ENCODE measurements at regions not wholly inside any gene's neighbourhood (a gene's known extent, or its start where the extent isn't known, plus 50 kb on each side); places are given as distances from the start of the nearest gene placed in this dataset.
A peak's percentile ranks its signal among the peaks of the same experiment; 100 is the strongest.

DNA sequence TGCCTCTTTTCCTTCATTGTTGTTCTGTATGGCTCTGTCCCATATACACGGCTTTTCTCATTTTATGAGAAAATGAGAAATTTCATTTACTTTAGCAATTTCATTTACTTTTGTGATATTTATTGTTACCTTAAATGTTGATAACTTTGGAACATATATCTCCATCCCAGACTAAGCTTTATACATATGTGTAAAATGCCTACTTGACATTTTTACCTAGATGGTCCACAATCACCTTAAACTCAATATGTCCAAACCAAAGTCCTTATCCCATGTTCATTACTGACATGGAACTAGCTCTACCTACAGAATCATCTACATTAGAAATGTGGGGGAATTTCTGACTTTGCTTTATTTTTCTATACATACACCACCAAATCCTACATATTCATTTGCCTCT is 590.5 kb upstream of the CT83 start:
- no peak overlapping the region for H3K9ac ChIP-seq (ENCODE audit: low read length)
- H3K27me3 ChIP-seq (ENCODE audit: control insufficient read depth, insufficient read depth, low read length) = no peaks in the 10 kb centered on the region
- H3K27ac ChIP-seq (ENCODE audit: low read length) = no peak overlapping the region
- H3K9me3 ChIP-seq (ENCODE audit: control insufficient read depth, low read depth, low read length) = peaks cover 4% of the 10 kb centered on the region
- no peaks in the 10 kb centered on the region for H3K4me1 ChIP-seq (ENCODE audit: control insufficient read depth, low read depth, low read length)
- no peaks in the 10 kb centered on the region for H3K36me3 ChIP-seq (ENCODE audit: control insufficient read depth, low read depth, low read length)
- H3K4me3 ChIP-seq (ENCODE audit: low read length) = no peak overlapping the region

DNA sequence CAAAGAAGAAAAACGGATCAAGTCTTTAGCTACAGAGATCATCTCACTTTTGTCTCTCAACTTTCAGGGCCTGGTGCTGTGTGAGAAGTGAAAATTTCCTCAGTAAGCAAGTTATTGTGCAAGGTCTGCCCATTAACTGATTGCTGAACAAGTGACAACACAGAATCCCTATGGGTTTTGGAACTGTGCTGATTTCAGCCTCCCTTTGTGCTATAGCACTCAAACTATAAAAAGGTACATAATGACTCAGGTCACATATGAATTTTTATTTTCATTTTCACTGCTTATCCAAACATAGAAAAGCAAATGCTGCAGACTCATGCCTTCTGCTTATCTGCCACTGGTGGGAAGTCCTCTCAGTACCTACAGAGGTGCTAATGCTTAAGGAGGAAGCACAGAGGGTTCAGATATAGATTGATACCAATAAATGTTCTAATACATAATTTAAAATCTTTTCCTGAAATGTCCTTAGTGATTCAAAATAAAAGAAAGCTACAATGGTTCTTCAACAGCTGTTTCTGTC is 576.2 kb upstream of the CT83 start:
- no peaks in the 10 kb centered on the region for H3K27me3 ChIP-seq (ENCODE audit: control insufficient read depth, insufficient read depth, low read length)
- H3K4me3 ChIP-seq (ENCODE audit: low read length) = no peak overlapping the region
- H3K27ac ChIP-seq (ENCODE audit: low read length) = no peak overlapping the region
- no peaks in the 10 kb centered on the region for H3K9me3 ChIP-seq (ENCODE audit: control insufficient read depth, low read depth, low read length)
- no peaks in the 10 kb centered on the region for H3K4me1 ChIP-seq (ENCODE audit: control insufficient read depth, low read depth, low read length)
- H3K9ac ChIP-seq (ENCODE audit: low read length) = no peak overlapping the region
- H3K36me3 ChIP-seq (ENCODE audit: control insufficient read depth, low read depth, low read length) = no peaks in the 10 kb centered on the region

DNA sequence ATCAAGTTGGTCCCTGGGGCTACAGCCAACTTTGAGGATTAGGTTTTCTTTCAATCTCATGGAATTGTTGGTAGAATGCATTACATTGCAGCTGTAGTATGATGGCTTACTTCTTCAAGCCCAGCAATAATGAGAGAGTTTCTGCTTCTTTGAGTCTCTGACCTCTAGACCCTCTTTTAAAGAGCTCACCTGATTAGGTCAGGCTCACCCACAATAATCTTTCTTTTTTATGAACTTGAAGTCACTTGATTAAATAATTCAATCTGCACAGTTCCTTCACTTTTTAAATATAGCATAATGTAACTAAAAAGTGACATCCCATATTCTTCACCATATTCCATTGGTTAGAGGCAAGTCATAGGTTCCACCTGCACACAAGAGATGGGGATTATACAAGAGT is 547.5 kb upstream of the CT83 start:
- no peak overlapping the region for H3K4me3 ChIP-seq (ENCODE audit: low read length)
- H3K9ac ChIP-seq (ENCODE audit: low read length) = no peak overlapping the region
- no peaks in the 10 kb centered on the region for H3K27me3 ChIP-seq (ENCODE audit: control insufficient read depth, insufficient read depth, low read length)
- H3K27ac ChIP-seq (ENCODE audit: low read length) = no peak overlapping the region
- H3K9me3 ChIP-seq (ENCODE audit: control insufficient read depth, low read depth, low read length) = no peaks in the 10 kb centered on the region
- no peaks in the 10 kb centered on the region for H3K36me3 ChIP-seq (ENCODE audit: control insufficient read depth, low read depth, low read length)
- no peaks in the 10 kb centered on the region for H3K4me1 ChIP-seq (ENCODE audit: control insufficient read depth, low read depth, low read length)

DNA sequence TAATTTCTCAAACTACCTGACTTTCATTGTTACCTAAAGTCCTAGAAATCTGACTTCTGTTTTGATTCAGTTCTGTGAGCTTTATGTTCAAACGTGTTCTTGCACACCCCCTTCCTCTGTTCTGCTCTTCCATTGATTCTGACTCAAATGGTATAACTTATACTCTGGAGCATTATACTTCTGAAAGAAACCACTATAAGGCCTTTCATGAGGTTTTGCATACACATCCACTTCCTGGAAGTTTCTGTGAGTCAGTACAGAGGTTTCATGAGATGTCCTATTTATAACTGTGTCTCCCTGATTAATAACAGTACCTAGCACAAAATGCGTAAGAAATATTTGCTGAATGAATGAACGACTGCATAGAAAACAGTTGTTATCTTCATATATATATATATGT is 540.2 kb upstream of the CT83 start:
- Histone ChIP-seq H3K36me3 (ENCODE audit: control insufficient read depth, low read depth, low read length) (no peaks in the 10 kb centered on the region), H3K9me3 (ENCODE audit: control insufficient read depth, low read depth, low read length) (no peaks in the 10 kb centered on the region), H3K27me3 (ENCODE audit: control insufficient read depth, insufficient read depth, low read length) (no peaks in the 10 kb centered on the region), H3K4me1 (ENCODE audit: control insufficient read depth, low read depth, low read length) (no peaks in the 10 kb centered on the region), H3K4me3 (ENCODE audit: low read length) (no peak overlapping the region), H3K27ac (ENCODE audit: low read length) (no peak overlapping the region), H3K9ac (ENCODE audit: low read length) (no peak overlapping the region)

DNA sequence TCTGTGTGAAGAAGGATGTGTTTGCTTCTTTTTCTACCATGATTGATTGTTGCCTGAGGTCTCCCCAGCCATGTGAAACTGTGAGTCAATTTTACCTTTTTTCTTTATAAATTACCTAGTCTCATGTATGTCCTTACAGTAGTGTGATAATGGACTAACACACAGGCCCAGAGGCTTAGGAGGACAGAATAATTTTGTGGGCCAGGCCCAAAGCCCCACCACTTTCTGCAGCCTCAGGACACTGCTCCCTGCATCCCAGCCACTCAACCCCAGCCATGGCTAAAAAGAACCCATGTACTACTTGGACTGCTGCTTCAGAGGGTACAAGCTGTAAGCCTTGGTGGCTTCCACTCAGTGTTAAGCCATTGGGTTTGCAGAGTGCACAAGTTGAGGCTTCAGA is 512.7 kb upstream of the CT83 start:
- no peaks in the 10 kb centered on the region for H3K4me1 ChIP-seq (ENCODE audit: control insufficient read depth, low read depth, low read length)
- no peaks in the 10 kb centered on the region for H3K27me3 ChIP-seq (ENCODE audit: control insufficient read depth, insufficient read depth, low read length)
- no peak overlapping the region for H3K4me3 ChIP-seq (ENCODE audit: low read length)
- no peak overlapping the region for H3K27ac ChIP-seq (ENCODE audit: low read length)
- no peaks in the 10 kb centered on the region for H3K36me3 ChIP-seq (ENCODE audit: control insufficient read depth, low read depth, low read length)
- peaks cover 21% of the 10 kb centered on the region for H3K9me3 ChIP-seq (ENCODE audit: control insufficient read depth, low read depth, low read length)
- H3K9ac ChIP-seq (ENCODE audit: low read length) = no peak overlapping the region

DNA sequence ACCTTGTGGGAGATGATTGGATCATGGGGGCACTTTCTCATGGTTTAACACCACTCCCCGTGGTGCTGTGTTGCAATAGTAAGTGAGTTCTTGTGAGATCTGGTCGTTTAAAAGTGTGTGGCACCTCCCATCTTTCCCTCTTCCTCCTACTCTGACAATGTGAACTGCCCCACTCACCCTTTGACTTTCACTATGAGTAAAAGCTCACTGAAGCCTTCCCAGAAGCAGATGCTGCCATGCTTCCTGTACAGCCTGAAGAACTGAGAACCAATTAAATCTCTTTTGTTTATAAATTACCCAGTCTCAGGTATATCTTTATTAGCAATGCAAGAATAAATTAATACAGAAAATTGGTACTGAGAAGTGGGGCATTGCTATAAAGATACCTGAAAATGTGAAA is 509.6 kb upstream of the CT83 start:
- Histone ChIP-seq H3K9ac (ENCODE audit: low read length) (no peak overlapping the region), H3K4me3 (ENCODE audit: low read length) (no peak overlapping the region), H3K27me3 (ENCODE audit: control insufficient read depth, insufficient read depth, low read length) (no peaks in the 10 kb centered on the region), H3K36me3 (ENCODE audit: control insufficient read depth, low read depth, low read length) (no peaks in the 10 kb centered on the region), H3K27ac (ENCODE audit: low read length) (no peak overlapping the region), H3K9me3 (ENCODE audit: control insufficient read depth, low read depth, low read length) (peaks cover 21% of the 10 kb centered on the region), H3K4me1 (ENCODE audit: control insufficient read depth, low read depth, low read length) (no peaks in the 10 kb centered on the region)

DNA sequence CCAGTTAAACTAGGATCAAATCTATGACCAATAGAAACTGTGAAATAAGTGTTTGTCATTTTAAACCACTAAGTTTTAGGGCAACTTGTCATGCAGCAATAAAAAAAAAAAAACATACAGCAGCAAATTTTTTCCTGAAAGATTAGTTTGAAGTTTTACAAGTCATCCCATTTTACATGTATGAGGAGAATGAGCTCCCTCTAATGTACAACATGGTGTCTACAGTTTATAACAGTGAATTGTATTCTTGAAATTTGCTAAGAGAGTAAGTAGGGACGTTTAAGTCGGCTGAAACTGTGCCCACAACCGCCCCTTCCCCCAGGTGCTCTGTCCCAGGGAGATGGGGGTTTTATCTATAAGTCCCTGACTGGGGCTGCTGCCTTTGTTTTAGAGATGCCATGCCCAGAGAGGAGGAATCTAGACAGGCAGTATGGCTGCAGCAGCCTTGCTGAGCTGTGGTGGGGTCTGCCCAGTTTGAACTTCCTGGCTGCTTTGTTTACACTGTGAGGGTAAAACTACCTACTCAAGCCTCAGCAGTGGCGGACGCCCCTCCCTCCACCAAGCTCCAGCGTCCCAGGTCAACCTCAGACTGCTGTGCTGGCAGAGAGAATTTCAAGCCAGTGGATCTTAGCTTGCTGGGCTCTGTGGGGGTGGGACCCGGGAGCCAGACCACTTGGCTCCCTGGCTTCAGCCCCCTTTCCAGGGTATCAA is 499.3 kb upstream of the CT83 start:
- no peaks in the 10 kb centered on the region for H3K4me1 ChIP-seq (ENCODE audit: control insufficient read depth, low read depth, low read length)
- H3K36me3 ChIP-seq (ENCODE audit: control insufficient read depth, low read depth, low read length) = no peaks in the 10 kb centered on the region
- H3K9me3 ChIP-seq (ENCODE audit: control insufficient read depth, low read depth, low read length) = no peaks in the 10 kb centered on the region
- no peaks in the 10 kb centered on the region for H3K27me3 ChIP-seq (ENCODE audit: control insufficient read depth, insufficient read depth, low read length)
- peak overlapping the region; percentile 23 for H3K9ac ChIP-seq (ENCODE audit: low read length)
- H3K27ac ChIP-seq (ENCODE audit: low read length) = no peak overlapping the region
- H3K4me3 ChIP-seq (ENCODE audit: low read length) = no peak overlapping the region

DNA sequence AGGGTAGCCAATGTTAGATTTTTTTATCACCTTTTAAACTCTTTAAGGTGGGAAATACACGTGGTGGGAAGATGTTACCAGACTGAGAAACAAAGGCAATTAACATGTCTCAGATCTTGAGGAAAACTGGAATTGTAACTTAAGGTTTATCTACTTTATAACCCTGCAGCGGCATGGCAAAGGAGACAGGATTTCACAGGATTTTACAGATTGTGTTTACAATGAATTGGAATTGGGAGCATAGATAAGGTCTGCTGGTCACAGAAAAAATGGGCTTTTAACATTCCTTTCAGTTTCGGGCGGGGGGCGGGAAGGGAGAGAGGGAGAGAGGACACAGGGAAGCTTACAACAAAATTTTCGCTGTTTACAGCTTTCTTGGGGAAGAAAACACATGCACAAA is 467.5 kb upstream of the CT83 start:
- H3K4me1 ChIP-seq (ENCODE audit: control insufficient read depth, low read depth, low read length) = peaks cover 38% of the 10 kb centered on the region
- H3K36me3 ChIP-seq (ENCODE audit: control insufficient read depth, low read depth, low read length) = no peaks in the 10 kb centered on the region
- H3K27me3 ChIP-seq (ENCODE audit: control insufficient read depth, insufficient read depth, low read length) = no peaks in the 10 kb centered on the region
- peak overlapping the region; percentile 19 for H3K27ac ChIP-seq (ENCODE audit: low read length)
- H3K4me3 ChIP-seq (ENCODE audit: low read length) = no peak overlapping the region
- peaks cover 11% of the 10 kb centered on the region for H3K9me3 ChIP-seq (ENCODE audit: control insufficient read depth, low read depth, low read length)
- no peak overlapping the region for H3K9ac ChIP-seq (ENCODE audit: low read length)

DNA sequence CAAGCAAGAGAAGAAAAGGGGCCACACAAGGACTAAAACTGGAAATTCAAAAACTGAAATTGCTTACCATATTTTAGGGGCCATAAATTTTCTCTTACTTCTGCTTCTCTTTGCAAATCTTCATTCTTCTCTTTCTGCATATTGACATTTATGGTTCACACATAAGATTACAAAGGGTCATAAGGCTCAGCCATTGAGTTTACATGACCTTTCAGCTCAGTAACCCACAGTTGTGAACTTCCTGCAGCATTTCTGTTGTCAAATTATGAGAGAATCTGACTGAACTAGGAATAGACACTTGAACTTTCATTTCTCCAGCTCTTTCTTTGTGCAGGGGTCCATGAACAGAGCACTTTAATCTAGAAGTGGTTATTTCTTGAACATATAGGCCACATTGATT is 434.8 kb upstream of the CT83 start:
- peaks cover 12% of the 10 kb centered on the region for H3K9me3 ChIP-seq (ENCODE audit: control insufficient read depth, low read depth, low read length)
- no peaks in the 10 kb centered on the region for H3K36me3 ChIP-seq (ENCODE audit: control insufficient read depth, low read depth, low read length)
- H3K4me1 ChIP-seq (ENCODE audit: control insufficient read depth, low read depth, low read length) = no peaks in the 10 kb centered on the region
- H3K4me3 ChIP-seq (ENCODE audit: low read length) = no peak overlapping the region
- no peak overlapping the region for H3K9ac ChIP-seq (ENCODE audit: low read length)
- H3K27me3 ChIP-seq (ENCODE audit: control insufficient read depth, insufficient read depth, low read length) = no peaks in the 10 kb centered on the region
- H3K27ac ChIP-seq (ENCODE audit: low read length) = no peak overlapping the region

DNA sequence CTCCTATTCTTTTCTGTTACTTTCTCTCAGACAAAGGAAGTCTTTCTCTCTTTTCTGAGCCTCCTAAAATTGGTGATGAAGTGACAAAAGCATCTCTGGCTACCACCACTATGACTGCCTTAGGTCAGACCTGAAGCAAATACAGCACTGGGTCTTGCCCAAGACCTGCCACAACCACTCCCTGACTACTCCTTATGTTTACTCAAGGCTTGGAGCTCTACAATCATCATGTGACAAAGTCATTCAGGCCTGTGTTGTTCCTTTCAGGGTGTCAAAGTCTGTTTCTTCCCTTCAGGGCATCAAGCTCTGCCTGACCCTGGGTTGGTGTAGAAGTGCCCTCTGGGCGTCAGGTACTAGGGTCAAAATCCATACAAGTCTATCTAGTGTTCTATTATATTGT is 419.2 kb upstream of the CT83 start:
- no peak overlapping the region for H3K9ac ChIP-seq (ENCODE audit: low read length)
- no peaks in the 10 kb centered on the region for H3K36me3 ChIP-seq (ENCODE audit: control insufficient read depth, low read depth, low read length)
- no peak overlapping the region for H3K4me3 ChIP-seq (ENCODE audit: low read length)
- peaks cover 4% of the 10 kb centered on the region for H3K9me3 ChIP-seq (ENCODE audit: control insufficient read depth, low read depth, low read length)
- no peaks in the 10 kb centered on the region for H3K27me3 ChIP-seq (ENCODE audit: control insufficient read depth, insufficient read depth, low read length)
- H3K27ac ChIP-seq (ENCODE audit: low read length) = no peak overlapping the region
- no peaks in the 10 kb centered on the region for H3K4me1 ChIP-seq (ENCODE audit: control insufficient read depth, low read depth, low read length)

DNA sequence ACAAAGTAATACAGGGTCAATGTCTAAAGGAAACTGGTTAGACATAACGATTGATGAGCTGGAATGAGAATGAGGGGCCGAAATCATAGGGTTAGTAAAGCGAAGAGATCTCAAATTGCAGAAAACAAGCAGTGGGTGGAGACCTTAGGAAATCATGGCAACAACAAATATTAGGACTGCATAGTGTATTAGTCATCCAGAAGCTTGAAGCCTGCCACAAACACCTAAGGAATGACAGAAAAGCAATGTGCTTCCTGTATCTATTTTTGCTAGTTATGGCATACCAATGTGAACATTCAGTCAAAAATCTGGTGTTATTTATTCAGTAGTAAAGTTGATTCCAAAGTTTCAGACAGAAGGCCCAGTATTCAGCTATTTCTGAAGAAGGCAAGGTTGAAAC is 410.9 kb upstream of the CT83 start:
- Histone ChIP-seq H3K9ac (ENCODE audit: low read length) (no peak overlapping the region), H3K27me3 (ENCODE audit: control insufficient read depth, insufficient read depth, low read length) (no peaks in the 10 kb centered on the region), H3K4me1 (ENCODE audit: control insufficient read depth, low read depth, low read length) (no peaks in the 10 kb centered on the region), H3K9me3 (ENCODE audit: control insufficient read depth, low read depth, low read length) (no peaks in the 10 kb centered on the region), H3K4me3 (ENCODE audit: low read length) (no peak overlapping the region), H3K27ac (ENCODE audit: low read length) (no peak overlapping the region), H3K36me3 (ENCODE audit: control insufficient read depth, low read depth, low read length) (no peaks in the 10 kb centered on the region)

DNA sequence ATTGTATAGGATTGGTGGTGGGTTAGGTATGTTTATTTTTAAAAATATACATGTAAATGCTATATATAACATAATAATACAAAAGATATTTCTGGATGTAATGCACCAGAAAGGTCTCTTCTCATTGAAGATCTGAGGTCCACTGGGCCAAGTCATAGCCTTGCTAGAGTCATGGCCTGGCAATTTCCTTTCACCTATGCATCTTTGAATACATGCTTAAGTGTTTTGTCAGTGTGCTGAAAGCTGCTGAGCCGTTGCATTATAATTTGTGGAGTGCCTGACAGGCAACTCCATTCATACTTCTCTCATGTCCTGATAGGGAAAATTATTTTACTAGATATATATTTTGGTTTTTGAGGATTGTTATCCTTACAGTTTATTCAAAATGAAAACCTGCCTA is 410.2 kb upstream of the CT83 start:
- Histone ChIP-seq H3K9me3 (ENCODE audit: control insufficient read depth, low read depth, low read length) (no peaks in the 10 kb centered on the region), H3K36me3 (ENCODE audit: control insufficient read depth, low read depth, low read length) (no peaks in the 10 kb centered on the region), H3K27me3 (ENCODE audit: control insufficient read depth, insufficient read depth, low read length) (no peaks in the 10 kb centered on the region), H3K27ac (ENCODE audit: low read length) (no peak overlapping the region), H3K9ac (ENCODE audit: low read length) (no peak overlapping the region), H3K4me1 (ENCODE audit: control insufficient read depth, low read depth, low read length) (no peaks in the 10 kb centered on the region), H3K4me3 (ENCODE audit: low read length) (no peak overlapping the region)

All from iPS-18a (cell line).